ENCODE measurements at regions not wholly inside any gene's neighbourhood (a gene's known extent, or its start where the extent isn't known, plus 50 kb on each side); places are given as distances from the start of the nearest gene placed in this dataset.

- no peak for TF ChIP-seq EGR1 (IDR thresholded peaks at IDR 0.05; ENCODE audit: low read depth)
- TF ChIP-seq, protein P1, sequence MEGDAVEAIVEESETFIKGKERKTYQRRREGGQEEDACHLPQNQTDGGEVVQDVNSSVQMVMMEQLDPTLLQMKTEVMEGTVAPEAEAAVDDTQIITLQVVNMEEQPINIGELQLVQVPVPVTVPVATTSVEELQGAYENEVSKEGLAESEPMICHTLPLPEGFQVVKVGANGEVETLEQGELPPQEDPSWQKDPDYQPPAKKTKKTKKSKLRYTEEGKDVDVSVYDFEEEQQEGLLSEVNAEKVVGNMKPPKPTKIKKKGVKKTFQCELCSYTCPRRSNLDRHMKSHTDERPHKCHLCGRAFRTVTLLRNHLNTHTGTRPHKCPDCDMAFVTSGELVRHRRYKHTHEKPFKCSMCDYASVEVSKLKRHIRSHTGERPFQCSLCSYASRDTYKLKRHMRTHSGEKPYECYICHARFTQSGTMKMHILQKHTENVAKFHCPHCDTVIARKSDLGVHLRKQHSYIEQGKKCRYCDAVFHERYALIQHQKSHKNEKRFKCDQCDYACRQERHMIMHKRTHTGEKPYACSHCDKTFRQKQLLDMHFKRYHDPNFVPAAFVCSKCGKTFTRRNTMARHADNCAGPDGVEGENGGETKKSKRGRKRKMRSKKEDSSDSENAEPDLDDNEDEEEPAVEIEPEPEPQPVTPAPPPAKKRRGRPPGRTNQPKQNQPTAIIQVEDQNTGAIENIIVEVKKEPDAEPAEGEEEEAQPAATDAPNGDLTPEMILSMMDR (IDR thresholded peaks at IDR 0.05 in 2 of 3, conservative IDR thresholded peaks at IDR 0.05 in 1 of 3; ENCODE audit: borderline replicate concordance in 1 of 3, insufficient read depth in 1 of 3, low read depth in 2 of 3, low read length in 2 of 3): no peak
Observed at GRCh38 chr2:146207901-146208300, 1636.9 kb upstream of the ACVR2A start.
